ENCODE measurements at regions not wholly inside any gene's neighbourhood (a gene's known extent, or its start where the extent isn't known, plus 50 kb on each side); places are given as distances from the start of the nearest gene placed in this dataset.

GRCh38 chr2:139124271-139124670, 344.1 kb upstream of the NXPH2 start:
- H3K36me3 ChIP-seq, result no peaks in the 10 kb centered on the region
- TF ChIP-seq EP300 (IDR thresholded peaks at IDR 0.05) (no peak), POLR2A (IDR thresholded peaks at IDR 0.05) (no peak), CTCF (IDR thresholded peaks at IDR 0.05) (no peak)
- H3K27me3 ChIP-seq, result no peaks in the 10 kb centered on the region
- H3K4me1 ChIP-seq (ENCODE audit: insufficient read depth), result no peaks in the 10 kb centered on the region
- no peak overlapping the region for H3K4me3 ChIP-seq
- DNase-seq, result no peak
- H3K9me3 ChIP-seq, result no peaks in the 10 kb centered on the region
- no peak overlapping the region for H3K27ac ChIP-seq
- intact Hi-C loops (cut with DNase I), result no loop called here

GRCh38 chr2:139123795-139124194, 343.6 kb upstream of the NXPH2 start:
- H3K4me1 ChIP-seq (ENCODE audit: insufficient read depth), result no peaks in the 10 kb centered on the region
- no peaks in the 10 kb centered on the region for H3K36me3 ChIP-seq
- no peak for DNase-seq
- H3K4me3 ChIP-seq, result no peak overlapping the region
- H3K27me3 ChIP-seq, result no peaks in the 10 kb centered on the region
- no peak for TF ChIP-seq EP300 (IDR thresholded peaks at IDR 0.05)
- WGBS, 3 donors, result 85 to 96% (median 91%) methylated on average over 1 of the region's 1 CpG
- no peaks in the 10 kb centered on the region for H3K9me3 ChIP-seq
- intact Hi-C loops (cut with DNase I), result no loop called here
- H3K27ac ChIP-seq, result no peak overlapping the region

- Histone ChIP-seq H3K36me3 (no peaks in the 10 kb centered on the region), H3K4me3 (no peak overlapping the region), H3K27ac (no peak overlapping the region), H3K27me3 (no peaks in the 10 kb centered on the region), H3K4me1 (ENCODE audit: insufficient read depth) (no peaks in the 10 kb centered on the region), H3K9me3 (no peaks in the 10 kb centered on the region)
- intact Hi-C loops (cut with DNase I), result no loop called here
- 66 to 75% (median 69%) methylated on average over 7 of the region's 7 CpGs for WGBS, 3 donors
- DNase-seq, result no peak
- no peak for TF ChIP-seq EP300 (IDR thresholded peaks at IDR 0.05)
Observed at GRCh38 chr2:139122711-139123158, 342.5 kb upstream of the NXPH2 start.

DNA sequence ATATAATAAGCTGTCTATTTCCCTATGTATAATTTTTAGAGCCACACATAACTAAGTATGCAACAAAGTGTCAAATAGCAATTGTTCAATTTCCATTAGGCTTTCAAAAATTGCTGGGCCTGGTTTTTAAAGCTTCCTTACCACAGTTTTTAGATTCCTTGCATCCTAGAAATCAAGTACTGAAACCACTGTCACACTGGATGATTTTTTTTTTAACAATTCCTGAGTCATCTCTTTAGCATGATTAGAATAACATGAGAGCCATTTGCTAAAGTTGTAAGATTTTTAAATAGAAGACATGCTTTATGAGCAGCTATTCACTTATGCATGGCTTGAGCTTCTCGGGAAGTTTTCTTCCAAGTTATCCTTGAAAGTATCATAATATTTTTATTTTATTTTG, 319.5 kb upstream of the NXPH2 start:
- Histone ChIP-seq H3K27ac (no peak overlapping the region), H3K4me3 (no peak overlapping the region), H3K36me3 (no peaks in the 10 kb centered on the region), H3K4me1 (ENCODE audit: insufficient read depth) (no peaks in the 10 kb centered on the region), H3K27me3 (no peaks in the 10 kb centered on the region), H3K9me3 (no peaks in the 10 kb centered on the region)
- DNase-seq, result no peak
- WGBS, 3 donors, result 32 to 86% (median 80%) methylated on average over 1 of the region's 1 CpG
- TF ChIP-seq EP300 (IDR thresholded peaks at IDR 0.05) (no peak), POLR2A (IDR thresholded peaks at IDR 0.05) (no peak), CTCF (IDR thresholded peaks at IDR 0.05) (no peak)
- intact Hi-C loops (cut with DNase I), result no loop called here

GRCh38 chr2:139098961-139099360, 318.8 kb upstream of the NXPH2 start:
- 78 to 83% (median 78%) methylated on average over 2 of the region's 2 CpGs for WGBS, 3 donors
- Histone ChIP-seq H3K4me1 (ENCODE audit: insufficient read depth) (no peaks in the 10 kb centered on the region), H3K27ac (no peak overlapping the region), H3K27me3 (no peaks in the 10 kb centered on the region), H3K9me3 (no peaks in the 10 kb centered on the region), H3K36me3 (no peaks in the 10 kb centered on the region), H3K4me3 (no peak overlapping the region)
- no peak for DNase-seq
- no peak for TF ChIP-seq EP300 (IDR thresholded peaks at IDR 0.05)
- intact Hi-C loops (cut with DNase I), result no loop called here

- Histone ChIP-seq H3K9me3 (no peaks in the 10 kb centered on the region), H3K27me3 (no peaks in the 10 kb centered on the region), H3K36me3 (no peaks in the 10 kb centered on the region), H3K4me3 (no peak overlapping the region), H3K4me1 (ENCODE audit: insufficient read depth) (no peaks in the 10 kb centered on the region), H3K27ac (no peak overlapping the region)
- no peak for DNase-seq
- intact Hi-C loops (cut with DNase I), result no loop called here
- TF ChIP-seq CTCF (IDR thresholded peaks at IDR 0.05) (no peak), POLR2A (IDR thresholded peaks at IDR 0.05) (no peak), EP300 (IDR thresholded peaks at IDR 0.05) (no peak)
Observed at GRCh38 chr2:139083121-139083520, 302.9 kb upstream of the NXPH2 start.
